ENCODE measurements at regions not wholly inside any gene's neighbourhood (a gene's known extent, or its start where the extent isn't known, plus 50 kb on each side); places are given as distances from the start of the nearest gene placed in this dataset.

- intact Hi-C loops (cut with DNase I), result no loop called here
Measured at GRCh38 chr13:47027780-47028437, 131.1 kb upstream of the HTR2A start.

DNA sequence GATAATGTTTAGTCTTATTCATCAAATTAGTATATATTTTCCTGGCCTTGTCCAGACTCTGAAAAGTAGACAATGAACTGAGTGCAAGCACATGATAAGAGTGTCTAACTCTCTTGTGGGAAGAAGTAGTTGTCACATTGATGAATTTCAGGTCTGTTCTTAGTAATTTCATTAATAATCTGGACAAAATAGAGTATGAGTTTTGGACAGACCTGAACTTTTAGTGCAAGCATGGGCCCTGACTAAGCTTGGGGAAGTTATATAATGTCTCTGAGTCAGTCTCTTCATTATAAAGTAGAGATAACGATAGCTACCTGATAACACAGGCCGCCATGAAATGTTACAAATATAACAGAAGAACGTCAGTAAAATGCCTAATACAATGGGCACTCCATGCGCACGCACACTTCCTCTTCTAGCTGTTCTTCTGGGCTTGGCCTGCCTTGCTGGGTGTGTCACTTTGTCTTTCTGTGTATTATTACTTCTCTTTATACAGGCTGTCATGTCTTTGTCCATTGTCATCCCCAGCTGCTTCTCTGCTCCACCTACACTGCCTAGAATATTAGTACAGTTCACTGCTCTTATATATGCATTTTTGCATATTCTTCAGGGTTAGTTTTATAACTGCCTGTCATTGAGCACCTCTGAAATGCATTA, 129.1 kb upstream of the HTR2A start:
- no peak for DNase-seq
- H3K4me3 ChIP-seq, result no peak overlapping the region
- no peaks in the 10 kb centered on the region for H3K4me1 ChIP-seq
- no peaks in the 10 kb centered on the region for H3K27me3 ChIP-seq
- TF ChIP-seq CTCF (IDR thresholded peaks at IDR 0.05) (no peak), POLR2A (IDR thresholded peaks at IDR 0.05) (no peak)
- H3K27ac ChIP-seq, result no peak overlapping the region
- H3K36me3 ChIP-seq, result no peaks in the 10 kb centered on the region
- H3K9me3 ChIP-seq, result no peaks in the 10 kb centered on the region
- intact Hi-C loops (cut with DNase I), result no loop called here
- WGBS, 2 donors, result 59 to 78% methylated on average over 5 of the region's 5 CpGs

More at GRCh38 chr13:47027780-47028437, 131.1 kb upstream of the HTR2A start:
- H3K4me1 ChIP-seq, result no peaks in the 10 kb centered on the region
- no peaks in the 10 kb centered on the region for H3K27me3 ChIP-seq
- no peak overlapping the region for H3K27ac ChIP-seq
- 67 to 77% methylated on average over 6 of the region's 6 CpGs for WGBS, 2 donors
- no peaks in the 10 kb centered on the region for H3K9me3 ChIP-seq
- TF ChIP-seq CTCF (IDR thresholded peaks at IDR 0.05) (no peak), POLR2A (IDR thresholded peaks at IDR 0.05) (no peak)
- no peak overlapping the region for H3K4me3 ChIP-seq
- no peaks in the 10 kb centered on the region for H3K36me3 ChIP-seq
- no peak for DNase-seq

DNA sequence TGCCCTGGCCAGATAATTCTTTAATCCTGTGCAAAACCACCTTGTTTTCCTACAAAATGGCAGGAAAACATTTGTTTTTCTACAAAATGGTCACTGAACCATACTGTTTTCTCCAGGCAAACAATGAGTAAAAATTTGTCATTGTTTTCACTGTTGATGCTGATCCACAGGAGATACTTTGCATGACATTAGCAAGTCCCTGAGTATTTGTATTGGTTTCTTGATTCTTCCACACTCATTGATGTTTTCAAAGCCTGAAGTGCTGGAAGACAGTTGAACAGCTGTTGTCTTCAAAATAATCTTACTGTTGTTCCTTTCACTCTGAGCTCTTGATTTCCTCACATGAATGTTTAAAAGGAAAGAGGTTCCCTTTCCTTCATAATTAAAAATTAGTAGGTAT, 123.1 kb upstream of the HTR2A start:
- H3K36me3 ChIP-seq, result no peaks in the 10 kb centered on the region
- no peaks in the 10 kb centered on the region for H3K9me3 ChIP-seq
- no peak for DNase-seq
- intact Hi-C loops (cut with DNase I), result no loop called here
- no peak overlapping the region for H3K4me3 ChIP-seq
- no peaks in the 10 kb centered on the region for H3K27me3 ChIP-seq
- H3K27ac ChIP-seq, result no peak overlapping the region
- no peak for TF ChIP-seq POLR2A (IDR thresholded peaks at IDR 0.05)
- TF ChIP-seq CTCF (IDR thresholded peaks at IDR 0.05), result no peak
- H3K4me1 ChIP-seq, result no peaks in the 10 kb centered on the region

- H3K4me3 ChIP-seq, result no peak overlapping the region
- WGBS, 2 donors, result 71 to 89% methylated on average over 1 of the region's 1 CpG
- H3K27me3 ChIP-seq, result no peaks in the 10 kb centered on the region
- DNase-seq, result no peak
- no peaks in the 10 kb centered on the region for H3K36me3 ChIP-seq
- H3K27ac ChIP-seq, result no peak overlapping the region
- H3K9me3 ChIP-seq, result no peaks in the 10 kb centered on the region
- H3K4me1 ChIP-seq, result no peaks in the 10 kb centered on the region
- TF ChIP-seq POLR2A (IDR thresholded peaks at IDR 0.05) (no peak), CTCF (IDR thresholded peaks at IDR 0.05) (no peak)
- intact Hi-C loops (cut with DNase I), result no loop called here
Measured at GRCh38 chr13:47017476-47017875, 120.6 kb upstream of the HTR2A start.

DNA sequence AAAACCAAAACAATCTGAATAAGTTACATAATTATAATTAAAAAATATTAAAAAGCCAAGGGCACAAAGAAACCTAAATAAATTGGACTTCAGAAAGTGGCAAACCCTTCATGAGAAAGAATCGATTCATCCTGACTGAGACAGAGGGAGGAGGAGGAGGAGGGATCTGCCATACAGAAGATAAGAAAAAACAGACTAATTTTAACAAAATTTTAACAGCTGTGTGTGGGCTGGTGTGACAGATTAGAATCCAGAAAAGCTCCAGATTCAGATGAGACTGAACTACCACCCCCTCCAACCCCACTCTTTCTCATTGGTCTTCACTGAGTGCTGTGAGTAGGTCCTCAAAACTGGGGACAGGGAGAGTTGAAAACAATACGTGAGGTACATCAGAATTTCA, 111.5 kb upstream of the HTR2A start:
- TF ChIP-seq POLR2A (IDR thresholded peaks at IDR 0.05), result no peak
- no peak for TF ChIP-seq CTCF (IDR thresholded peaks at IDR 0.05)
- no peaks in the 10 kb centered on the region for H3K36me3 ChIP-seq
- H3K9me3 ChIP-seq, result no peaks in the 10 kb centered on the region
- H3K27ac ChIP-seq, result no peak overlapping the region
- DNase-seq, result no peak
- intact Hi-C loops (cut with DNase I), result no loop called here
- H3K27me3 ChIP-seq, result no peaks in the 10 kb centered on the region
- 86 to 87% methylated on average over 2 of the region's 2 CpGs for WGBS, 2 donors
- no peak overlapping the region for H3K4me3 ChIP-seq
- H3K4me1 ChIP-seq, result no peaks in the 10 kb centered on the region
